HUES6 (cell line): ENCODE measurements at regions not wholly inside any gene's neighbourhood (a gene's known extent, or its start where the extent isn't known, plus 50 kb on each side); places are given as distances from the start of the nearest gene placed in this dataset.

Experiments used
- H3K27ac ChIP-seq: 2 replicates; pipeline ENCODE4 v1.7.0; 2013; ENCODE audit warnings: low read depth, mild to moderate bottlenecking, low read length, inconsistent platforms
- H3K27me3 ChIP-seq: 2 replicates; pipeline ENCODE4 v1.6.1; 2013; ENCODE audit warnings: low read length; ENCODE audit not compliant: control insufficient read depth, insufficient read depth
- H3K36me3 ChIP-seq: 2 replicates; pipeline ENCODE4 v1.6.1; 2013; ENCODE audit warnings: low read length; ENCODE audit not compliant: control insufficient read depth, insufficient read depth
- H3K4me1 ChIP-seq: 2 replicates; pipeline ENCODE4 v1.6.1; 2013; ENCODE audit warnings: low read length; ENCODE audit not compliant: control insufficient read depth, insufficient read depth
- H3K4me3 ChIP-seq: 2 replicates; pipeline ENCODE4 v1.5.1; 2013; ENCODE audit warnings: low read depth, low read length
- H3K9ac ChIP-seq: one replicate; pipeline ENCODE4 v1.6.1; 2013; ENCODE audit warnings: mild to moderate bottlenecking, low read length
- H3K9me3 ChIP-seq: 2 replicates; pipeline ENCODE4 v1.6.1; 2013; ENCODE audit warnings: low read depth, low read length; ENCODE audit not compliant: control insufficient read depth, insufficient read depth

DNA sequence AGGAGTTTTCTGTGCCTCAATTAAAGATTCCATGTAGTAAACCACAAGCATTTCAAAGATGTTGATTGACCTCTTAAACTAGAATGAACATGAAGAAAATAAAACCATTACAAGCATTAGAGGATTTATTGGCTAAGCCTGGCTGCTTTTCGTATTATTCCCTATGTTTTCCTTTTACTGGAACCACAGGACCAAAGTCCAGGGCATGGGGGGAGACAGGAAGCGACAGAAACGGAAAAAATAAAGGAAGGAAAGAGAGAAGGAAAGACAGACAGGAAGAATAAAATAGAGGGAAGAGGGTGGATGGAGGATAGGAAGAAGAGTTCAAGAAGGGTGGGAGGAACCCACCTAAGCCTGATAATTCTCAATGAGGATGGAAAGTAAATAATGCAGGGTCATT is 169.9 kb downstream of the SHQ1 start:
- no peaks in the 10 kb centered on the region; the same call in 1 of the 2 replicates for H3K9me3 ChIP-seq
- no peak overlapping the region for H3K4me3 ChIP-seq
- H3K4me1 ChIP-seq = peaks cover 4% of the 10 kb centered on the region; the same call in 1 of the 2 replicates
- H3K9ac ChIP-seq = no peak overlapping the region
- H3K27ac ChIP-seq = no peak overlapping the region
- H3K36me3 ChIP-seq = no peaks in the 10 kb centered on the region
- H3K27me3 ChIP-seq = no peaks in the 10 kb centered on the region

DNA sequence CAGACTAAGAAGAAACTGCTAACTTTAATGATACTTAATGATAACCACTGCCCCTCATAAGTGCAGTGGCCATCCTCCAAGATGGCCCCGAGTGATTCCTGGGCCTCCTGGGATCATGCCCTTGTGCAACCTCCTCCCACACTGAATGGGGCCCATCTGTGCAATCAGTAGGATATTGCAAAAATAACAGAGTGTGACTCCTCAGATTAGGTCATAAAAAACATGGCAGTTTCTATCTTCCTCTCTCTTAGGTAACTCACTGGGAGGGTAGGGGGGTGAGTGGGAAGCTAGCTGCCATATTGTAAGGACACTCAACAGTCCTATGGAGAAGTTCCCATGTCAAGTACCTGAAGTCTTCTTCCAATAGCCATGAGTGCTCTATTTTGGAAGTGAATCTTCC is 173.0 kb downstream of the SHQ1 start:
- Histone ChIP-seq H3K9ac (no peak overlapping the region), H3K4me1 (peaks cover 4% of the 10 kb centered on the region; the same call in 1 of the 2 replicates), H3K27me3 (no peaks in the 10 kb centered on the region), H3K27ac (no peak overlapping the region), H3K9me3 (no peaks in the 10 kb centered on the region; the same call in 1 of the 2 replicates), H3K36me3 (no peaks in the 10 kb centered on the region), H3K4me3 (no peak overlapping the region)

DNA sequence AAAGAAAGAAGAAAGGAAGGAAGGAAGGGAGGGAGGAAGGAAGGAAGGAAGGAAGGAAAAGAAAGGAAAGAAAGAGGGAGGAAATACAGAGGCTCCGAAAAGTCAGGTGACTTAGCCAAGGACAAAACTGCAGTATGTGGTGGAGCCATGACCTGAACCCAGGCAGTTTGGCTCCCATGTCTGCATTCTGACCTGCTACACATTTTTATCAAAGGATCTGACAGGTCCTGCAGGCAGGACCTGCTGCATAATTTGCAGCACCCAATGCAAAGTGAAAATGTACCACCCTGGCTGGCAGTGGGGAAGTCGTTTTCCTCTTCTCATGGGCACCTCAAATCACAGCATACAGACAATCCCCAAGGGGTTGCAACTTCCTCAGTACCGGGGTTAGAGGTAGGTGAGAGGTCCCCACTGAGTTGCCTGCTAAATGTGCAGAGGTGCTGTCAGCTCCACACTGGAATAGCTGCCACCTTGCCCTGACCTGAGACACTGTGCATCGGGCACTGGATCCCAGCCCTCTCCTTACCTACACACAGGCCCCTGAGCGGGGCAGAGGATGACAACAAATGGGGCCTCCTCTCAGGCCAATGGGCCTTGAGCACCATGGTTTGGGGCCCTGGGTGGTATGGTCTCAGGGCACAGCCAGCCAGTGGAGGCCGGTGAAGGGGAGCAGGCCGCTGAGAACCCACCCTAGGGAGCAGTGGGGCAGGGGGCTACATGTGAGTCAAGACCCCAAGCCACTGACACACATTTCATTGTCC is 175.1 kb downstream of the SHQ1 start:
- H3K36me3 ChIP-seq = no peaks in the 10 kb centered on the region
- H3K9me3 ChIP-seq = no peaks in the 10 kb centered on the region; the same call in 1 of the 2 replicates
- H3K9ac ChIP-seq = no peak overlapping the region
- 0 out of 2 replicates have a peak, but pooled peaks cover 3% of the 10 kb centered on the region for H3K4me1 ChIP-seq
- no peak overlapping the region for H3K27ac ChIP-seq
- no peaks in the 10 kb centered on the region for H3K27me3 ChIP-seq
- no peak overlapping the region for H3K4me3 ChIP-seq

DNA sequence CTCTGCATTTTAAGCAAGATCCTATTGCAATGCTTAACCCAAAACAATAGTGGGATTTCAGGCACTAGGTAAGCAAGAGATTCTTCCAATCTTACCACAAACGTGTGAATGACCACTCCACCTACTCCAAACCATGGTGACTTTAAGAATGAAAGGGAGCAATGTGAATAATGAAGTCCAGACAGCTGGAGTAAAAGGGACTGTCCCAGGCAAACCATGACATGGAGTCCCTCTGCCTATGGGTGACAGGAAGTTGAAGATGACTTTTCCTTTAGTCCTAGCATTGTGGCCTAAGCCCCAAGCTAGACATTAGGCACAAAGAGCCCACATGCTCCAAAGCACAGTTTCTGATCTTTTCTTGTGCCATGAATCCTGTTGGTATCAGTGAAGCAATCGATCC is 179.0 kb downstream of the SHQ1 start:
- peaks cover 6% of the 10 kb centered on the region; the same call in 1 of the 2 replicates for H3K9me3 ChIP-seq
- H3K9ac ChIP-seq = no peak overlapping the region
- no peak overlapping the region for H3K4me3 ChIP-seq
- no peak overlapping the region for H3K27ac ChIP-seq
- no peaks in the 10 kb centered on the region for H3K27me3 ChIP-seq
- H3K4me1 ChIP-seq = peaks cover 7% of the 10 kb centered on the region
- no peaks in the 10 kb centered on the region for H3K36me3 ChIP-seq

DNA sequence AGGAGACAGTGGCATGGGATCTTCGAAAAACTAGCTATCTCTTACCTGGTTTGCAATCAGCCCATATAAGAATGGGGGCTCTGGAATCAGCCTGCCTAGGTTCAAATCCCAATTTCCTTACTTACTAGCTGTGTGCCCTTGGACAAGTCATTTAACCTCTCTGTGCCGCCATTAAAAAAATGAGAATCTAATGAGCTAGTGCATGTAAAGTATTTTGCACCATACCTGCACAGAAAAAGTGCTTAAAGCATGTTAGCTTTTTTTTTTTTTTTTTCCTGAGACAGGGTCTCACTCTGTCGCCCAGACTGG is 181.8 kb downstream of the SHQ1 start:
- Histone ChIP-seq H3K4me3 (no peak overlapping the region), H3K27ac (no peak overlapping the region), H3K9me3 (peaks cover 6% of the 10 kb centered on the region; the same call in 1 of the 2 replicates), H3K27me3 (no peaks in the 10 kb centered on the region), H3K36me3 (no peaks in the 10 kb centered on the region), H3K4me1 (peaks cover 7% of the 10 kb centered on the region), H3K9ac (no peak overlapping the region)

DNA sequence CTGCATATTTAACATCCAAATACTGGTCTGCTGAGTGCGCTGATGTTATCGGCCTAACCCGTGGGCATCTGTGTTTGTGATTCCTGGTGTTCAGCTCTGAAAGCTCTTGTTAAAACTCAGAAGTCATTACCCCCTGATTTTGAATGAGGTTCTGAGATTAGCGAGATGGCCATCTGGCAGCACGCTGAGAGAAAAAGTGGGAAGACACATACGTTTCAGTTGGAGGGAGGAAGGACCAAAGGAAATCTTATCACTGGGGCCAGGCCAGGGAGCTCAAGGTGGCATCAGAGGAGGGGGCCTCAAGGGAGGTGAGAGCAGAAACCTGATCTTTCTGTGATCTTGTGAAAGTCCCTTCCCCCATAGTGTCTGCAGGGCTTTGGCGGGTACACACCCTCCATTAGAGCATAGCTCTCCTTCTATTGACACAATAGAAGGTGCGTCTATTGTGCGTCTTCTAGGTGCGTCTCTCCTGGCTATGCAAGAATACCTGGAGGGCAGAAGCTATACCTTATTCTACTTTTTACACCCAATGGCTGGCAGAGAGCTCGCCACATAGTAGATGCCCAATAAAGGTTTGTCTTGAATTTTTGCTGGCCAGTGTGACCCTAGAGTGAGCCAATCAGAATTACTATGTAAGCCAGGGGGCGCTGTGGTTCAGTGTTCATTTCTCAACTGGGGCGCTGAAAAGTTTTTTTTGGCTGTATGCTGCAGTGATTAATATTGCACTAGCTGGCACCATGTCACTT is 182.4 kb downstream of the SHQ1 start:
- Histone ChIP-seq H3K4me1 (peaks cover 7% of the 10 kb centered on the region), H3K27ac (no peak overlapping the region), H3K9ac (no peak overlapping the region), H3K9me3 (peaks cover 6% of the 10 kb centered on the region; the same call in 1 of the 2 replicates), H3K36me3 (no peaks in the 10 kb centered on the region), H3K4me3 (no peak overlapping the region), H3K27me3 (no peaks in the 10 kb centered on the region)

DNA sequence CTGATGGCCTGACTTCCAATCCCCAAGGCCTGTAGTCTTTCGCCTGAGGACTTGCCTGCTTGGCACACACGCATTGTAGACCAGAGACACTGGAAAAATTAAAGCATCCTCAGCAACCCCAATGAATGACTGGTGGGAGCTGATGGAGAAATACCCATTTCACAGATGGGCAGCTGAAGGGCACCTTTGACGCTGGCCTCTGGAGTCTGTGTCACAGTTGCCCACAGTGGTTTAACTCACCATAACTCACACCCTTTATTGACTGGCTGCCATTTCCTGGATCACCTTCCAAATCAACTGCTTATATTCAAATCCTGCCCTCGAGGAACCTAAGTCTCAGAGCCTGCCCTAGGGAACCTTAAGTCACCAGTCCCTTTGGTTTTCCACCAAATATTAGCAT is 183.1 kb downstream of the SHQ1 start:
- H3K9ac ChIP-seq = no peak overlapping the region
- H3K27me3 ChIP-seq = no peaks in the 10 kb centered on the region
- H3K36me3 ChIP-seq = no peaks in the 10 kb centered on the region
- H3K4me3 ChIP-seq = no peak overlapping the region
- no peak overlapping the region for H3K27ac ChIP-seq
- peaks cover 7% of the 10 kb centered on the region for H3K4me1 ChIP-seq
- H3K9me3 ChIP-seq = peaks cover 6% of the 10 kb centered on the region; the same call in 1 of the 2 replicates

DNA sequence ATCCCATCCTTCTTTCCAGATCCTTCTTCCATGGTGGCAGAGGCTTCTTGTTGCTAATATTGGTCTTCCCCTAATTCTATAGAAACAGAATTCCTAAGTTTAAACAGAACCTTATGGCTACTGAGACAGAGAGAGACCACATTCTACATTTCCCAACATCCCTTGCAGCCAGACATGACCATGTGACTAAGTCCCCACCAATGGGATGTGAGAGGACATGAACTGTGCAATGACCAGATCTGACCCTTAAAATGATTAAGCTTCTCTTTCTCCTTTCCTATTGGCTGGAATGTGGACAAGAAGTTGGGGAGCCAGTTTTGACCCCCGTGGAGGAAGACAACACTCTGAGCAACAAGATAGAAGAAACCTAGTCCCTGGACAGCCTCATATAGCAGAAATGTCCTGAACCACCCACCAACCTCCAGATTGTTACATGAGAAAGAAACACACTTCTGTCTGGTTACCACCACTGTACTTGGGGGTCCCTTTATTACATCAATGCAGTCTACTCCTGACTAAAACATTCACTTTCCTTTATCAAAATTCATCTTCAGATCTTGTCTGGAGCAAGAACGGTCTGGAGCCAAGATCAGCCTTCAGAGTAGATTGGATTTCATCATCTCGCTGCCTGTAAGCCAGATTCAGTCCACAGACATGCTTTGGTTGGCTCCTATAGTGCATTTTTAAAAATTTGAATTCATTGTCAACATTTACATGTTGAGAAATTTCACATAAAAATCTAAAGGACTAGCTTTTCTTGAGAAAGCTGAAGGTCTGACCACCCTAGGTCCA is 183.9 kb downstream of the SHQ1 start:
- Histone ChIP-seq H3K27ac (no peak overlapping the region), H3K27me3 (no peaks in the 10 kb centered on the region), H3K4me1 (peaks cover 7% of the 10 kb centered on the region), H3K36me3 (no peaks in the 10 kb centered on the region), H3K9ac (no peak overlapping the region), H3K4me3 (no peak overlapping the region), H3K9me3 (peaks cover 6% of the 10 kb centered on the region; the same call in 1 of the 2 replicates)

DNA sequence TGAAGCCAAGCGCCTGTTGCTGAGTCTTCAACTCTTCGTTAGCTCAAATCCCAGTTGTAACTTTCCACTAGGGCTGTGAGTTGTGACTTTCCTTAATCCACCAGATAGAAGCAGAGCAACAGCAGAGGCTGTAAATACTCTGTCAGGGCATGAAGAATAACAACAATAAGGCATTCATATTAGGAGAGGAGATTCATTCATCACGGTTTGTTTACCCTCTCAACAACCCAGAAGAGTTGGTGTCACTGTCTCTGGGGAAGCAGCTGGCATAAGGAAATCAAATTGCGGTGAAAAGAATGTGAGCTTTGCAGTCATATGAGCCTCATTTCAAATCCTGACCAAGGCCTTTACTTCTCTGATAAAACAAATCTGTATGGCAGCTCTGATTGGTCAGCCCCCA is 184.8 kb downstream of the SHQ1 start:
- Histone ChIP-seq H3K27me3 (no peaks in the 10 kb centered on the region), H3K9me3 (peaks cover 6% of the 10 kb centered on the region; the same call in 1 of the 2 replicates), H3K4me3 (no peak overlapping the region), H3K36me3 (no peaks in the 10 kb centered on the region), H3K4me1 (peaks cover 4% of the 10 kb centered on the region), H3K27ac (no peak overlapping the region), H3K9ac (no peak overlapping the region)

DNA sequence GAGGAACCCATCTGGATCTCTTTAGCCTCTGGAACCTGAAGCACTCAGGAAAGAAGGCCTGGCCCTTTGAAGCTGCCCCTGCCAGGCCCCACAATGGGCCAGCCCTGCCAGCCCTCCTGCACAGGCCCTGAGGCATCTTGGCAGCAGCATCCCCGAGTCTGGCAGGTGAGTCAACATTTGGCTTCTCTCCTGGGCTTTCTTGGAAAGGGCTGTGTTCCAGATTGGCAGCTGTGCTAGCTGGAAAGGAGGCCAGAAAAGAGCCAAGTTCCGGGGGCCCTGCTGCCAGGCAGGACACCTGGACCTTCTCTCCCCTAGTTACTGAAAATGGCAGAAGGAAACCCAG is 187.2 kb downstream of the SHQ1 start:
- no peak overlapping the region for H3K4me3 ChIP-seq
- no peaks in the 10 kb centered on the region for H3K27me3 ChIP-seq
- H3K9me3 ChIP-seq = no peaks in the 10 kb centered on the region

More for the DNA sequence above, 187.2 kb downstream of the SHQ1 start:
- H3K9ac ChIP-seq = no peak overlapping the region
- H3K4me1 ChIP-seq = peaks cover 4% of the 10 kb centered on the region
- H3K27ac ChIP-seq = no peak overlapping the region
- no peaks in the 10 kb centered on the region for H3K36me3 ChIP-seq
